Effector CD8-positive, alpha-beta T cell (primary cell): ENCODE measurements at regions not wholly inside any gene's neighbourhood (a gene's known extent, or its start where the extent isn't known, plus 50 kb on each side); places are given as distances from the start of the nearest gene placed in this dataset.

Experiments used
- DNase-seq: peaks from one replicate; lab custom pipeline; 2025; lab: John Stamatoyannopoulos, UW

- no peak for DNase-seq
These were observed 598.3 kb upstream of the PLXNA2 start for GRCh38 chr1:208842451-208842850.

DNA sequence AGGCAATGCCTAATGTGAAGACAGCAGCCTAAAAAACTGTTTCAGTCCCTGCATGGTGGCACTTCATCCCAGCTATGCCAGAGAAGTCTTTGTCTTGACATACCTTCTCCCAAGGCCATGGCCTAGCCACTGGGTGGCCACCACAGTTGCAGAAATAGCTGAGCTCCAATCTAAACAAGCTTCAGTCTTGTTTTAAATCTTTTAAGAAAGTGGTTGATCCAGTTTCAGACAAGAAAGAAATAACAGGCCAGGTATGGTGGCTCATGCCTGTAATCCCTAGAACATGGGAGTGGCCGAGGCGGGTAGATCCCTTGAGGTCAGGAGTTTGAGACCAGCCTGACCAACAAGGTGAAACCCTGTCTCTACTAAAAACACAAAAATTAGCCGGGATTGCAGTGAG is 600.0 kb upstream of the PLXNA2 start:
- no peak for DNase-seq

- DNase-seq = no peak
These were observed 604.7 kb upstream of the PLXNA2 start for GRCh38 chr1:208848854-208849253.

DNA sequence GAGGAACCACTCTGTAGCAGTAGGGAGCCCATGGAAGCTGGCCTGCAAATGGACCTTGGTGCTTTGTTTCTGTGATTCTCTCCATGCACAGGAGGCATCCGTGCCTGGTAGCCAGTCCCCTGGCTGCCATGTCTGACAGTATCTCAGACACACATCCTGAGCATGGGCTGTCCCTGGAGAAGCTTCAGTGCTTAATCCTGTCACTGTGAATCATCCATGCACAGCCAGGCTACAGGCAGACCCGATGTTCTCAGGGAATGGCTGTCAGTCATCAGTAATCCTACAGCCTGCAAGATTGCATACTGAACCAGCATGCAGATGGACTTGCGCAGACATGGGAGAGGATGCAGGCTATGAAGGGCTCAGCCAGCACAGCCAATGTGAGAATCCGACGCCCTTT is 606.3 kb upstream of the PLXNA2 start:
- no peak for DNase-seq

- DNase-seq = no peak
These were observed 607.2 kb upstream of the PLXNA2 start for GRCh38 chr1:208851366-208851765.

DNA sequence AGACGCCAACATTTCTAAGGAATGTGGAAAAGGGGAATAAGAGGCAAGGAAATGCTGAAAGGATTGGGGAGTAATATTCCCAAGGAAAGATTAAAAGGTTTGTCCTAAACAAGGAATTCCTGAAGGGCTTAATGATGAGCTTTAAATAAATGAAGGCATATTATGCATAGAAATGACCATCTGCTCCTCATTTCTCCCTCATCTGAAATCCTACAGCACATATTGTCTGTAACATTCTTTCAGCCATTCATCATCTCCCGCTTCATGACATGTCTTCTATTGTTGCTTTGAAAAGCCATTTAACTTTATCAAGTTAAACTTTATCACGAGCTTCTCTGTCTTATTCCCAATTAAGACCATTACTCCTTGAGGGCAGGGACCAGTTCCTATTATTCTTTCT is 608.7 kb upstream of the PLXNA2 start:
- no peak for DNase-seq

- DNase-seq = no peak
These were observed 611.2 kb upstream of the PLXNA2 start for GRCh38 chr1:208855403-208855802.

GRCh38 chr1:208857465-208857864 is 613.3 kb upstream of the PLXNA2 start:
- DNase-seq = no peak

- no peak for DNase-seq
These were observed 614.6 kb upstream of the PLXNA2 start for GRCh38 chr1:208858738-208859137.

GRCh38 chr1:208864366-208864965 is 620.3 kb upstream of the PLXNA2 start:
- DNase-seq = no peak

GRCh38 chr1:208866386-208866955 is 622.3 kb upstream of the PLXNA2 start:
- no peak for DNase-seq

- no peak for DNase-seq
These were observed 624.4 kb upstream of the PLXNA2 start for GRCh38 chr1:208868554-208868953.

- no peak for DNase-seq
These were observed 630.7 kb upstream of the PLXNA2 start for GRCh38 chr1:208874915-208875314.

DNA sequence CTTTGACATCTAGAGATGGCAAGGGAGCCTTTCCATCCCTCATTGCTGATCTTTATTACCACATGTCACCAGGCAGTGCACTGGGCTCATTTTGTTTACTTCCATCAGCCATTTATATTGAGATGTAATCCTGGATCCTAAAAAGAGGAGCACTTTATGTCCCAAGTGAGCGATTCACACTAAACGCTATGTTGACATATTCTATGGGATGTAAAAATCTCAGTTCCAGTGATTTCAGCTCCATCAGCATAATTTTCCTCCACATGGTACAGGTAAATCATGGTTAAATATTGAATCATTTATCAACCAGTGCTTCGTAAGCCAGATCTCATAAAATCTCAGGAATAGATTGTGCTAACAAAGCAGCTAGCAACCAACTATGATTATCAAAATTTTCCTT is 634.8 kb upstream of the PLXNA2 start:
- DNase-seq = no peak

- no peak for DNase-seq
These were observed 636.4 kb upstream of the PLXNA2 start for GRCh38 chr1:208880433-208881100.

GRCh38 chr1:208885060-208885459 is 640.9 kb upstream of the PLXNA2 start:
- DNase-seq = no peak

- DNase-seq = no peak
These were observed 641.5 kb upstream of the PLXNA2 start for GRCh38 chr1:208885650-208886049.

DNA sequence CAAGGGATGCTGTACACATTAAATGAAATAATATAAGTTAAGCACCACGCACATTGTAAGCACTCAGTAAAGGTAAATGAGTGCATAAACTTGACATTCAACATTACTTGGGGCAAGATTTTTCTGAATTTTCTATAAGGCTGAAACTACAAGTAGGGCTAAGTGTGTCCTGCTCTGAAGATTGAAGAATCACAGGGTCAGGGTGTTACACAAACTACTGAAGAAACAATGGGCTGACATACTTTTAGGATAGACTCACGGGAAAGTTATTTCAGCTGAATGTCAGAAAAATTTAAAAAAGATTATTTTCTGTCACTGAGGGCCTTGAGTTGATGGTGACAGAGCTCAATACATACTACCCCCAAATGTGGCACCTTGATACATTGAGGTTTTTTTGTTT is 644.2 kb upstream of the PLXNA2 start:
- DNase-seq = no peak

DNA sequence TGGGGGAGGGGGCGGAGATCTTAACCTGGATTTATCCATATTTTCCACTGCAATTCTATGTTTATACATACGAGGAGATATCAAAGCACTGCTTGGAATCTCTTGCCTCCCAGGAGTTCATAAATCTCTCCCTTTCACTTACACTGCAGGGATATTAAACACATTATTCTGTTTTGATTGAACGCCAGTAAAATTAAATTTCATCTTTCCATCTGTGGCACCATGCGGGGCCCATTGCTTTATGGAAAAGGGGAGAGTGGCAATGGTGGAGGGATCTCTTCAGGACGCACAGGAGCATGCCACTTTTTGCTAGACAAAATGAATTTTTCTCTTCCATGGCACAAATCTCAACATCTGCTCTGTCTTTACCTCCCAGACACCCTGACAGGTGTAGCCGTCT is 648.0 kb upstream of the PLXNA2 start:
- no peak for DNase-seq

DNA sequence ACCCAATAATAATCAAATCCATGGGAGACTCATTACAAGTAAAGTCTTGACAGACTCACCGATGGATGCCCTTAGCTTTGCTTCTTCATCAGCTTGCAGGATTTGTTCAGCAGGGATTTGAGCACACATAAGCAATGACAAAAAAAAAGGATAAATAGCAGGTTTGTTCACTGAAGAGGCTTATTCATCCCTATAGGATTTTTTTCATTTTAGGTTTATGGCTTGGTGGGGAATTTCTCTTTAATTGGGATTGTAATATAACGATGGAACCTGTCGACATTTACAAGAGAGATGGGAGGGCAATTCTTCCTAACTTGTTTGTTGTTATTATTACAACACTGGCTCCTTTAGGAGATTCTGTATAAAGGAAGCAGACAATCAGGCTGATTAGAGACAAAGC is 649.1 kb upstream of the PLXNA2 start:
- no peak for DNase-seq

DNA sequence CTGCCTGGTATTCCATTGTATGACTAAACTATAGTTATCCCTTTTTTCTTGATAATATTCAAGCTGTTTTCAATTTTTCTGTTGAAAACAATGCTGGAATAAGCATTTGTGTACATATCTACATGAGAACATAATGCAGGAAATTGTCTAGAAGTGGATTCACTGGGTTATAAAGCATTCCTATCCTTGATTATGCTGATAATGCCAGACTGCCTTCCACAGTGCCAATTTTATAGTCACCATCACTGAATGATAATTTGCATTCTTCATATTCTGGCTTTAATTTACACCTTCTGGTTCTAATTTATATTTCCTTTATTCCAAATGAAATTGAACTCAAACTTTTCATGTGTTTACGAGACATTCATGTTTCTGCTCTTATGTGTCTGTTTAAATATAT is 651.0 kb upstream of the PLXNA2 start:
- no peak for DNase-seq

- DNase-seq = no peak
These were observed 651.6 kb upstream of the PLXNA2 start for GRCh38 chr1:208895820-208896219.

DNA sequence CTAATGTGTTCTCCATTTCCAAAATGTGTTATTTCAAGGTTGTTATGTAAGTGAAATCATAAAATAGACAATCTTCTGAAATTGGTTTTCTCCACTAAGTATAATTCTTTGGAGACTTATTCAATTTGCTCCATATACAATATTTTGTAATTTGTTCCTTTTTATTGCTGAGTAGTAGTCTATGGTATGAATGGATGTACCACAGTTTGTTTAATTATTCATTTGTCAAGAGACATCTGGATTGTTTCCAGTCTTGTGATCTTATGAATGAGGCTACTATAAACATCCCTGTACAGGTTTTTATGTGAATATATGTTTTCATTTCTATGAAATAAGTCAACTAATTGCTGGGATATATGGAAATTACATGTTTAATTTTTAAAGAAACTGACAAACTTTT is 652.6 kb upstream of the PLXNA2 start:
- DNase-seq = no peak

- DNase-seq = no peak
These were observed 655.3 kb upstream of the PLXNA2 start for GRCh38 chr1:208899438-208899837.
